Thoracic aorta (tissue), 2 donors: ENCODE measurements at regions not wholly inside any gene's neighbourhood (a gene's known extent, or its start where the extent isn't known, plus 50 kb on each side); places are given as distances from the start of the nearest gene placed in this dataset.

Source experiments
- ATAC-seq: fragments of 150-250 bp; one replicate; pipeline ENCODE4 v1.8.0; 2017; ENCODE audit warnings: low read depth; ENCODE audit not compliant: insufficient number of reproducible peaks, low FRiP score
- DNase-seq: peaks from one replicate; pipeline ENCODE4 v3.0.0-alpha.2; 2020; ENCODE audit warnings: low spot score
- H3K27ac ChIP-seq, 2 donors: fragments of 200-600 bp; sonication (generic); 1 replicate in 1 of 2; 2 replicates in 1 of 2; pipeline ENCODE4 v1.5.1; 2016; ENCODE audit warnings: mild to moderate bottlenecking in 2 of 2, moderate library complexity in 2 of 2
- H3K27me3 ChIP-seq: fragments of 200-600 bp; sonication (generic); replicated peaks from 2 replicates; pipeline ENCODE4 v1.6.0; 2016; ENCODE audit warnings: mild to moderate bottlenecking; ENCODE audit not compliant: insufficient read depth
- H3K36me3 ChIP-seq: fragments of 200-600 bp; sonication (generic); one replicate; pipeline ENCODE4 v1.5.1; 2016
- H3K4me1 ChIP-seq, 2 donors: fragments of 200-600 bp; sonication (generic); 1 replicate in 1 of 2; 2 replicates in 1 of 2; pipeline versions ENCODE4 v1.5.1 to v1.6.0; 2016; ENCODE audit warnings: low read depth in 2 of 2, mild to moderate bottlenecking in 1 of 2; ENCODE audit not compliant: control insufficient read depth in 1 of 2
- H3K4me3 ChIP-seq: fragments of 200-600 bp; sonication (generic); 2 replicates; pipeline ENCODE4 v1.5.1; 2016; ENCODE audit warnings: mild to moderate bottlenecking
- H3K9me3 ChIP-seq: fragments of 200-600 bp; sonication (generic); 2 replicates; pipeline ENCODE4 v1.5.1; 2016
- TF ChIP-seq, protein P1 (sequence below): fragments of 200-600 bp; sonication (generic); IDR thresholded peaks from one replicate; pipeline ENCODE4 v1.5.1; 2019; ENCODE audit warnings: antibody characterized with exemption

DNA sequence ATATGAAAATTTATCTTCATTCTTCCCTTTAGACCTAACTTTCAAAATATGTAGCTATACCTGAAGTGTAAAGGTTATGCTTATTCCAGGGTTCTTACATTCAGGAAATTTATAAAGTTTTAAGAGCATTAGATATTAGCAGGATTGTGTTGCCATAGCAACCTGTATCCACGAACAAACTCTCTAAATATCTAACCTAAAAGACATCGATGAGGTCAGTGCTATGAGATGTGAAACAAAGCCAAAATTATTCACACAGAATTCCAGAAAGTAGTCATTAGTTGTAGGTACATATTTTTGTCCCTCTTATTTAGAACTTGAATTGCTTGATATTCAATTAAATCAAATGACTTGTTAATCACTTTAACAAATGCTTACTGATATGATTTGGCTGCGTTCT, 705.3 kb downstream of the SOCS6 start:
- Histone ChIP-seq H3K9me3 (no peaks in the 10 kb centered on the region), H3K27me3 (no peaks in the 10 kb centered on the region), H3K4me3 (no peak overlapping the region), H3K36me3 (no peaks in the 10 kb centered on the region), H3K4me1 (no peaks in the 10 kb centered on the region), H3K27ac (no peak overlapping the region)
- DNase-seq (no peak), ATAC-seq (no peak)
- TF ChIP-seq, protein P1, sequence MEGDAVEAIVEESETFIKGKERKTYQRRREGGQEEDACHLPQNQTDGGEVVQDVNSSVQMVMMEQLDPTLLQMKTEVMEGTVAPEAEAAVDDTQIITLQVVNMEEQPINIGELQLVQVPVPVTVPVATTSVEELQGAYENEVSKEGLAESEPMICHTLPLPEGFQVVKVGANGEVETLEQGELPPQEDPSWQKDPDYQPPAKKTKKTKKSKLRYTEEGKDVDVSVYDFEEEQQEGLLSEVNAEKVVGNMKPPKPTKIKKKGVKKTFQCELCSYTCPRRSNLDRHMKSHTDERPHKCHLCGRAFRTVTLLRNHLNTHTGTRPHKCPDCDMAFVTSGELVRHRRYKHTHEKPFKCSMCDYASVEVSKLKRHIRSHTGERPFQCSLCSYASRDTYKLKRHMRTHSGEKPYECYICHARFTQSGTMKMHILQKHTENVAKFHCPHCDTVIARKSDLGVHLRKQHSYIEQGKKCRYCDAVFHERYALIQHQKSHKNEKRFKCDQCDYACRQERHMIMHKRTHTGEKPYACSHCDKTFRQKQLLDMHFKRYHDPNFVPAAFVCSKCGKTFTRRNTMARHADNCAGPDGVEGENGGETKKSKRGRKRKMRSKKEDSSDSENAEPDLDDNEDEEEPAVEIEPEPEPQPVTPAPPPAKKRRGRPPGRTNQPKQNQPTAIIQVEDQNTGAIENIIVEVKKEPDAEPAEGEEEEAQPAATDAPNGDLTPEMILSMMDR = no peak

DNA sequence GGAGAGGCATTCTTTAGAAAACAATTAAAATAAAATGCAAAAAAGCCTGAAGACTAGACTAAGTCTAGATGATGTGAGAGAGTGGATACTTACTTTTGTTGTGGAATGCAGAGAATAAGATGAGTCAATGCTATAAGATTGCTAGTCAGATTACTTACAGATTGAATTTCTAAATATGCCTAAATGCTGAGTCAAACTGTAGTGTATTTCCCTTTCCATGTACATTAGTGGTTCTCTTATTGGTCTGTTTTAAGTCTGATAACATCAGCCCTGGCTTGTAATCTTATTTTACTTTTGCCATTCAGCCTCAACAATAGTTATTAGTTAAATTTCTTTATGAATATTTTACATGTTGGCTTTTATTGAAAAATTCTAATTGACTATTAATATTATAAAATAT, 702.7 kb downstream of the SOCS6 start:
- Histone ChIP-seq H3K27ac (no peak overlapping the region), H3K9me3 (no peaks in the 10 kb centered on the region), H3K4me3 (no peak overlapping the region), H3K36me3 (no peaks in the 10 kb centered on the region), H3K27me3 (no peaks in the 10 kb centered on the region), H3K4me1 (no peaks in the 10 kb centered on the region)
- DNase-seq = no peak
- ATAC-seq = no peak
- TF ChIP-seq, protein P1 = no peak

DNA sequence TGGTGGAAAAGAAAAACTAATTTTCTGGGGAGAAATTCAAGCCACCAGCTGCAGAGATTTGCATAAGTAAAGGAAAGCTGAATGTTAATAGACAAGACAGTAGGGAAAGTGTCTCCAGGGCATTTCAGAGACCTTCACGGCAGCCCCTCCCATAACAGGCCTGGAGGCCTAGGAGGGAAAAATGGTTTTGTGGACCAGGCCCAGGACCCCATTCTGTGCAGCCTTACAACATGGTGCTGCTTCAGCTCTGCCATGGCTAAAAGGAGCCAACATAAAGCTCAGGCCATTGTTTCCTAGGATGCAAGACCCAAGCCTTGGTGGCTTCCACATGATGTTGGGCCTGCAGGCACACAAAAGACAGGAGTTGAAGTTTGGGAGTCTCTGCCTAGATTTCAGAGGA, 697.1 kb downstream of the SOCS6 start:
- no peak for ATAC-seq
- no peak overlapping the region for H3K27ac ChIP-seq
- no peaks in the 10 kb centered on the region for H3K27me3 ChIP-seq
- H3K4me1 ChIP-seq = no peaks in the 10 kb centered on the region
- DNase-seq = no peak
- TF ChIP-seq, protein P1 = no peak
- H3K4me3 ChIP-seq = no peak overlapping the region
- H3K9me3 ChIP-seq = no peaks in the 10 kb centered on the region
- no peaks in the 10 kb centered on the region for H3K36me3 ChIP-seq

DNA sequence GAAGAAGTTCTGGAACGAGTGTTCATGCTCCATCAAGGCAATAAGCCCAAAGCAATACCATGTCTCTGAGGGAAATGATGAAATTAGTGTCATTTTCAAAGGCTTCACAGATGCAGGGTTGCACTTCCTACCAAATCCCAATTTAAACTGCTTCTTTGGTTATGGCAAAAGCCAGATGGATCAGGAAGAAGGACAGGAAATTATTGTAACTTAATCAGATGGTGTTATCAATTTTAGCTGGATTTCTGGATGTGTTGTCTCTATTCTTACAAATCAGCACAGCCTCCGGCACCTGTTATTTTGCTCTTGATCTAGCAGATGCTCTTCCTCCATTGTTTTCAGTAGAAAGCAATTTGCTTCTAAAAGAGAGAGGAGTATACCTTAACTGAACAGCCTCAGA, 693.4 kb downstream of the SOCS6 start:
- Histone ChIP-seq H3K4me1 (no peaks in the 10 kb centered on the region), H3K4me3 (no peak overlapping the region), H3K36me3 (no peaks in the 10 kb centered on the region), H3K9me3 (no peaks in the 10 kb centered on the region), H3K27me3 (no peaks in the 10 kb centered on the region), H3K27ac (no peak overlapping the region)
- TF ChIP-seq, protein P1 = no peak
- no peak for DNase-seq
- no peak for ATAC-seq

DNA sequence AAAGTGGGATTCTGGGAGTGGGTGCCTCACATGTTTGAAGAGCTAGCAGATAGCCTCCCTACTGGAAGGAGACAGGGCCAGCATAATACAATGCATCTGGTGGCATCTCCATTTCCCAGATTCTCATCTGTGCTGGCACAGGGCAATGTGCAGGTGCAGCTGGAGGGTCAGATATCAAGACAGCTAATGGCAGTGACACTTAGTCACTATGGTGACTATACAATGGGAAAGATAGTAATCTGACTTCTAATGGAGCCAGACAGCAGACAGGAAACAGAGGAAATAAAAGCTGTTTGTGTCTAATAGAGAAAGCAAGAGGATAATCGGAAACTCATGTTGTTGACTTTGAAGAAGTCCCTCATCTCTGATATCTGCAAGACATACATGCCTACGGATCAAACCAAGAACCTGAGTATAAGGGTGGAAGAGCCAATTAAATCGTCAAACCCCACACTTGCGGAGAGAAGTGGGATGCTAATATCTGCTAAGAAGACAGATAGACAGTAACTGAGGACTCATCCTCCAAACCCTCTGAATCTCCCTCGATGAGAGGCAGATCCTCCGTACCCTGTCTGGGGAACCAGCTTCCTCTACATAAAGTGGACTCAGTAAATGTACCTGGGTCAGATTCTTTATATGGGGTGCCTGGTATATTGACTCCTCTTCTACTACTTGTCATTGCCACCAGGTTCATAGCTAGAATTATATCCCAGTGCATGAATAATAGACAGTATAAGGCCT, 692.7 kb downstream of the SOCS6 start:
- Histone ChIP-seq H3K36me3 (no peaks in the 10 kb centered on the region), H3K27ac (no peak overlapping the region), H3K9me3 (no peaks in the 10 kb centered on the region), H3K27me3 (no peaks in the 10 kb centered on the region), H3K4me1 (no peaks in the 10 kb centered on the region), H3K4me3 (no peak overlapping the region)
- DNase-seq (no peak), ATAC-seq (no peak)
- TF ChIP-seq, protein P1 = no peak
